Caco-2 (cell line): ENCODE measurements at regions not wholly inside any gene's neighbourhood (a gene's known extent, or its start where the extent isn't known, plus 50 kb on each side); places are given as distances from the start of the nearest gene placed in this dataset.

ENCODE experiments used
- BruUV-seq: library from RNA; stranded (reverse); fragments of 400-500 nt; replicated peaks from 2 replicates; lab custom pipeline; 2021; lab: Mats Ljungman, UMichigan
- CTCF ChIA-PET: fragments of 300-600 bp; sonication (Branson Sonifier 250); formaldehyde crosslinking; loops from one replicate; lab custom pipeline; 2022; ENCODE audit warnings: antibody characterized with exemption; lab: Charles Lee
- POLR2A ChIA-PET: fragments of 300-600 bp; sonication (Branson Sonifier 250); formaldehyde crosslinking; loops from one replicate; lab custom pipeline; 2022; ENCODE audit warnings: antibody characterized with exemption; lab: Charles Lee
- DNase-seq, 2 experiments: peaks; one replicate each; pipeline versions ENCODE4 v3.0.0 to v3.0.0-alpha.2; 2020 to 2022
- H3K27me3 ChIP-seq: replicated peaks from 2 replicates; pipeline ENCODE4 v1.6.0; 2011; ENCODE audit warnings: low read length; ENCODE audit not compliant: control insufficient read depth, insufficient read depth
- H3K36me3 ChIP-seq: 2 replicates; pipeline ENCODE4 v1.5.1; 2011; ENCODE audit warnings: low read length; ENCODE audit not compliant: control insufficient read depth, insufficient read depth
- H3K4me1 ChIP-seq: fragments of 250-450 bp; sonication (Bioruptor Pico); 2 replicates; pipeline ENCODE4 v1.5.1; 2020; ENCODE audit warnings: mild to moderate bottlenecking
- H3K4me3 ChIP-seq: 2 replicates; pipeline ENCODE4 v1.5.1; 2011; ENCODE audit warnings: low read depth, mild to moderate bottlenecking, control low read depth, low read length
- H3K9me3 ChIP-seq: fragments of 250-450 bp; sonication (Bioruptor Pico); 2 replicates; pipeline ENCODE4 v1.5.1; 2020; ENCODE audit warnings: mild to moderate bottlenecking, moderate library complexity
- H3K27ac Mint-ChIP-seq: one replicate; pipeline ENCODE4 v1.8.0; 2022; ENCODE audit warnings: mixed read lengths; ENCODE audit not compliant: unreplicated experiment
- H3K27me3 Mint-ChIP-seq: one replicate; pipeline ENCODE4 v1.8.0; 2022; ENCODE audit warnings: mixed read lengths; ENCODE audit not compliant: insufficient read depth, unreplicated experiment
- H3K36me3 Mint-ChIP-seq: one replicate; pipeline ENCODE4 v1.8.0; 2022; ENCODE audit warnings: mild to moderate bottlenecking, mixed read lengths; ENCODE audit not compliant: insufficient read depth, unreplicated experiment
- H3K4me1 Mint-ChIP-seq: one replicate; pipeline ENCODE4 v1.8.0; 2022; ENCODE audit warnings: low read depth, mixed read lengths; ENCODE audit not compliant: unreplicated experiment
- H3K4me3 Mint-ChIP-seq: one replicate; pipeline ENCODE4 v1.8.0; 2022; ENCODE audit warnings: mild to moderate bottlenecking, moderate library complexity, mixed read lengths; ENCODE audit not compliant: unreplicated experiment
- H3K9me3 Mint-ChIP-seq: one replicate; pipeline ENCODE4 v1.8.0; 2022; ENCODE audit warnings: mixed read lengths; ENCODE audit not compliant: unreplicated experiment
- CTCF ChIP-seq, 2 experiments: fragments of 200-600 bp in 1 of 2; IDR thresholded peaks; 1 replicate in 1 of 2; 2 replicates in 1 of 2; pipeline versions ENCODE4 v1.5.1 to v1.8.0; 2011 to 2022; ENCODE audit warnings: antibody characterized with exemption in 1 of 2, control low read depth in 1 of 2, inconsistent platforms in 1 of 2, low read depth in 1 of 2, low read length in 1 of 2, mild to moderate bottlenecking in 1 of 2, moderate library complexity in 1 of 2; ENCODE audit not compliant: insufficient read depth in 1 of 2, severe bottlenecking in 1 of 2, unreplicated experiment in 1 of 2
- intact Hi-C: fragments of 100-400 bp; cut with micrococcal nuclease; formaldehyde crosslinking; loops from one replicate; pipeline ENCODE4 v1.10.0; 2022; ENCODE audit not compliant: unreplicated experiment

GRCh38 chr5:68961762-68962161 is 132.1 kb upstream of the SLC30A5 start:
- no TSS peak for BruUV-seq
- H3K27ac Mint-ChIP-seq: no peak overlapping the region

GRCh38 chr5:68962757-68963484 is 130.9 kb upstream of the SLC30A5 start:
- Mint-ChIP-seq H3K4me3 (peak overlapping the region; percentile 24), H3K27ac (no peak overlapping the region), H3K36me3 (no peaks in the 10 kb centered on the region), H3K9me3 (no peaks in the 10 kb centered on the region), H3K27me3 (no peaks in the 10 kb centered on the region), H3K4me1 (no peaks in the 10 kb centered on the region)
- BruUV-seq: no TSS peak
- Histone ChIP-seq H3K36me3 (no peaks in the 10 kb centered on the region), H3K4me3 (no peak overlapping the region), H3K9me3 (no peaks in the 10 kb centered on the region), H3K27me3 (no peaks in the 10 kb centered on the region), H3K4me1 (no peaks in the 10 kb centered on the region)
- intact Hi-C loops: loop anchor here (2.0 to 10.0 kb wide), 2 partner anchors 68 to 676 kb away; no protein-coding TSS in a partner anchor
- peak; percentile 63 to 73 for DNase-seq
- TF ChIP-seq CTCF (IDR thresholded peaks at IDR 0.05; ENCODE audit: insufficient read depth in 1 of 2, low read depth in 1 of 2, low read length in 1 of 2, severe bottlenecking in 1 of 2, unreplicated experiment in 1 of 2): peak; percentile 89 to 93
- ChIA-PET CTCF (interaction anchor here (1.5 kb wide), 1 partner anchor 583 kb away, joined by 6 read pairs; no protein-coding TSS in a partner anchor), POLR2A (no interaction called here)

More at GRCh38 chr5:68961762-68962161, 132.1 kb upstream of the SLC30A5 start:
- Histone ChIP-seq H3K4me3 (no peak overlapping the region), H3K36me3 (no peaks in the 10 kb centered on the region), H3K4me1 (no peaks in the 10 kb centered on the region), H3K9me3 (no peaks in the 10 kb centered on the region), H3K27me3 (no peaks in the 10 kb centered on the region)
- POLR2A ChIA-PET: no interaction called here
- Mint-ChIP-seq H3K4me3 (no peak overlapping the region), H3K36me3 (no peaks in the 10 kb centered on the region), H3K4me1 (no peaks in the 10 kb centered on the region), H3K27me3 (no peaks in the 10 kb centered on the region), H3K9me3 (no peaks in the 10 kb centered on the region)
- DNase-seq: no peak
- CTCF ChIA-PET: interaction anchor here (1.5 kb wide), 1 partner anchor 582 kb away, joined by 6 read pairs; no protein-coding TSS in a partner anchor
- intact Hi-C loops: loop anchor here (2.0 to 10.0 kb wide), 2 partner anchors 67 to 675 kb away; no protein-coding TSS in a partner anchor
- TF ChIP-seq CTCF (IDR thresholded peaks at IDR 0.05; ENCODE audit: insufficient read depth in 1 of 2, low read depth in 1 of 2, low read length in 1 of 2, severe bottlenecking in 1 of 2, unreplicated experiment in 1 of 2): no peak

GRCh38 chr5:68964679-68965078 is 129.1 kb upstream of the SLC30A5 start:
- intact Hi-C loops: loop anchor here (10.0 kb wide), 1 partner anchor 70 kb away; no protein-coding TSS in a partner anchor

More at GRCh38 chr5:68964679-68965078, 129.1 kb upstream of the SLC30A5 start:
- Mint-ChIP-seq H3K9me3 (no peaks in the 10 kb centered on the region), H3K4me1 (no peaks in the 10 kb centered on the region), H3K4me3 (no peak overlapping the region), H3K36me3 (no peaks in the 10 kb centered on the region), H3K27me3 (peaks cover 3% of the 10 kb centered on the region), H3K27ac (no peak overlapping the region)
- BruUV-seq: no TSS peak
- Histone ChIP-seq H3K9me3 (no peaks in the 10 kb centered on the region), H3K27me3 (no peaks in the 10 kb centered on the region), H3K4me1 (no peaks in the 10 kb centered on the region), H3K36me3 (no peaks in the 10 kb centered on the region), H3K4me3 (no peak overlapping the region)
- CTCF ChIA-PET: no interaction called here
- POLR2A ChIA-PET: no interaction called here
- TF ChIP-seq CTCF (IDR thresholded peaks at IDR 0.05; ENCODE audit: insufficient read depth in 1 of 2, low read depth in 1 of 2, low read length in 1 of 2, severe bottlenecking in 1 of 2, unreplicated experiment in 1 of 2): no peak
- DNase-seq: no peak
